ENCODE measurements at regions not wholly inside any gene's neighbourhood (a gene's known extent, or its start where the extent isn't known, plus 50 kb on each side); places are given as distances from the start of the nearest gene placed in this dataset.

- Histone ChIP-seq H3K36me3 (no peaks in the 10 kb centered on the region), H3K27me3 (no peaks in the 10 kb centered on the region), H3K4me1 (peaks cover 8 to 36% (median 9%) of the 10 kb centered on the region in 3 donors), H3K9me3 (no peaks in the 10 kb centered on the region), H3K4me3 (no peak overlapping the region), H3K27ac (peak overlapping the region in 1 of 4 donors; percentile 5)
- TF ChIP-seq POLR2A (IDR thresholded peaks at IDR 0.05): no peak
- no peak for TF ChIP-seq CTCF (IDR thresholded peaks at IDR 0.05)
- DNase-seq: no peak
- intact Hi-C loops (cut with DNase I): no loop called here
- 72 to 75% methylated on average over 5 to 6 of the region's 6 CpGs for WGBS, 2 donors
These were observed 579.4 kb upstream of the TBL1XR1 start for GRCh38 chr3:177776661-177777101.

GRCh38 chr3:177777699-177778098 is 580.4 kb upstream of the TBL1XR1 start:
- DNase-seq: no peak
- 83% methylated on average over 1 of the region's 1 CpG; no CpG with 5 or more reads in 1 of the 2 donors for whole genome bisulfite sequencing, 2 donors
- no peaks in the 10 kb centered on the region for H3K27me3 ChIP-seq
- H3K27ac ChIP-seq: peak overlapping the region in 1 of 4 donors; percentile 5
- intact Hi-C loops (cut with DNase I): no loop called here
- no peak overlapping the region for H3K4me3 ChIP-seq
- TF ChIP-seq CTCF (IDR thresholded peaks at IDR 0.05) (peak in 5 of 6 experiments; percentile 57 to 84 (median 72)), POLR2A (IDR thresholded peaks at IDR 0.05) (no peak)
- no peaks in the 10 kb centered on the region for H3K9me3 ChIP-seq
- H3K4me1 ChIP-seq: peaks cover 8 to 40% (median 9%) of the 10 kb centered on the region in 3 donors
- no peaks in the 10 kb centered on the region for H3K36me3 ChIP-seq

- H3K27me3 ChIP-seq: no peaks in the 10 kb centered on the region
- H3K36me3 ChIP-seq: no peaks in the 10 kb centered on the region
- intact Hi-C loops (cut with DNase I): no loop called here
- DNase-seq: no peak
- TF ChIP-seq POLR2A (IDR thresholded peaks at IDR 0.05) (no peak), CTCF (IDR thresholded peaks at IDR 0.05) (no peak)
- H3K27ac ChIP-seq: no peak overlapping the region
- 40 to 44% methylated on average over 1 of the region's 1 CpG for WGBS, 2 donors
- H3K4me3 ChIP-seq: no peak overlapping the region
- H3K4me1 ChIP-seq: peaks cover 8 to 40% (median 9%) of the 10 kb centered on the region in 3 donors
- no peaks in the 10 kb centered on the region for H3K9me3 ChIP-seq
These were observed 581.4 kb upstream of the TBL1XR1 start for GRCh38 chr3:177778633-177779032.

GRCh38 chr3:177781686-177782161 is 584.4 kb upstream of the TBL1XR1 start:
- Histone ChIP-seq H3K27ac (peak overlapping the region; percentile 45 to 83 (median 75)), H3K9me3 (no peaks in the 10 kb centered on the region), H3K36me3 (no peaks in the 10 kb centered on the region), H3K4me1 (peaks cover 4 to 34% (median 5%) of the 10 kb centered on the region in 3 donors), H3K4me3 (no peak overlapping the region), H3K27me3 (no peaks in the 10 kb centered on the region)
- intact Hi-C loops (cut with DNase I): no loop called here
- WGBS, 2 donors: 69 to 74% methylated on average over 3 of the region's 3 CpGs
- DNase-seq: no peak
- TF ChIP-seq CTCF (IDR thresholded peaks at IDR 0.05): no peak

- H3K4me3 ChIP-seq: no peak overlapping the region
- no peaks in the 10 kb centered on the region for H3K36me3 ChIP-seq
- intact Hi-C loops (cut with DNase I): no loop called here
- TF ChIP-seq CTCF (IDR thresholded peaks at IDR 0.05) (no peak), POLR2A (IDR thresholded peaks at IDR 0.05) (no peak)
- H3K27ac ChIP-seq: no peak overlapping the region
- H3K9me3 ChIP-seq: no peaks in the 10 kb centered on the region
- H3K4me1 ChIP-seq: peaks cover 4 to 28% (median 4%) of the 10 kb centered on the region in 3 donors
- DNase-seq: no peak
- H3K27me3 ChIP-seq: no peaks in the 10 kb centered on the region
- 85 to 86% methylated on average over 2 of the region's 2 CpGs for WGBS, 2 donors
These were observed 586.1 kb upstream of the TBL1XR1 start for GRCh38 chr3:177783338-177783737.
